Nephron (organoid): ENCODE measurements at regions not wholly inside any gene's neighbourhood (a gene's known extent, or its start where the extent isn't known, plus 50 kb on each side); places are given as distances from the start of the nearest gene placed in this dataset.

Experiments
- H3K27ac Mint-ChIP-seq, 3 experiments: 2 replicates each; pipeline ENCODE4 v1.8.0; 2020; ENCODE audit warnings: mixed read lengths in 3 of 3, mild to moderate bottlenecking in 2 of 3, moderate library complexity in 1 of 3
- H3K27me3 Mint-ChIP-seq: 2 replicates; pipeline ENCODE4 v1.8.0; 2021; ENCODE audit warnings: low read depth, mild to moderate bottlenecking, moderate library complexity, mixed read lengths
- H3K36me3 Mint-ChIP-seq: 2 replicates; pipeline ENCODE4 v1.8.0; 2020; ENCODE audit warnings: low read depth, mixed read lengths
- H3K4me1 Mint-ChIP-seq: 2 replicates; pipeline ENCODE4 v1.8.0; 2020; ENCODE audit warnings: mixed read lengths
- H3K4me3 Mint-ChIP-seq, 3 experiments: 2 replicates each; pipeline ENCODE4 v1.8.0; 2020; ENCODE audit warnings: mild to moderate bottlenecking in 3 of 3, mixed read lengths in 3 of 3, moderate library complexity in 2 of 3
- H3K9me3 Mint-ChIP-seq: 2 replicates; pipeline ENCODE4 v1.8.0; 2020; ENCODE audit warnings: mixed read lengths
- TF ChIP-seq, protein P1 (sequence below), 3 experiments: fragments of 200-600 bp; sonication (generic); IDR thresholded peaks; one replicate each; pipeline ENCODE4 v1.5.0; 2021; ENCODE audit warnings: antibody characterized with exemption in 3 of 3; ENCODE audit not compliant: unreplicated experiment in 3 of 3

DNA sequence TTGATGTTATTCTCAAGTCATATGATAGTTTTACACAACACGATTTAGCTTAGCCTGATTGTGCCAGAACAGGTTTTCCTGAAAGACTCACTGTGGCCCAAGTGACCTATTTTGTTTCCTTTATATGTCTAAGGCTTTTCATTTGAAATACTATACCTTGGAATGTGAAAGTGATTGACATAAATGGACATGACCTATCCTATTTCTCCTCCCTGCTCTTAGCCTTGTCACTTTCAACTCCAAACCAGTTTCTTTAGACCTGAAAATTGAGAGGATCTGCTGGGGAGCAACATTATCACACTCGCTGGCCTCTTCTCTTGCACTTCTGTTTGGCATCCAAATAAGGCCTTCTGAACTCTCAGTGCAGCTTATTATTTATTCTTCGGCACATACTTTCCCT is 496.8 kb downstream of the MAT2B start:
- H3K9me3 Mint-ChIP-seq: peaks cover 2% of the 10 kb centered on the region
- H3K27ac Mint-ChIP-seq: no peak overlapping the region
- no peaks in the 10 kb centered on the region for H3K27me3 Mint-ChIP-seq
- H3K4me3 Mint-ChIP-seq: no peak overlapping the region
- TF ChIP-seq, protein P1, sequence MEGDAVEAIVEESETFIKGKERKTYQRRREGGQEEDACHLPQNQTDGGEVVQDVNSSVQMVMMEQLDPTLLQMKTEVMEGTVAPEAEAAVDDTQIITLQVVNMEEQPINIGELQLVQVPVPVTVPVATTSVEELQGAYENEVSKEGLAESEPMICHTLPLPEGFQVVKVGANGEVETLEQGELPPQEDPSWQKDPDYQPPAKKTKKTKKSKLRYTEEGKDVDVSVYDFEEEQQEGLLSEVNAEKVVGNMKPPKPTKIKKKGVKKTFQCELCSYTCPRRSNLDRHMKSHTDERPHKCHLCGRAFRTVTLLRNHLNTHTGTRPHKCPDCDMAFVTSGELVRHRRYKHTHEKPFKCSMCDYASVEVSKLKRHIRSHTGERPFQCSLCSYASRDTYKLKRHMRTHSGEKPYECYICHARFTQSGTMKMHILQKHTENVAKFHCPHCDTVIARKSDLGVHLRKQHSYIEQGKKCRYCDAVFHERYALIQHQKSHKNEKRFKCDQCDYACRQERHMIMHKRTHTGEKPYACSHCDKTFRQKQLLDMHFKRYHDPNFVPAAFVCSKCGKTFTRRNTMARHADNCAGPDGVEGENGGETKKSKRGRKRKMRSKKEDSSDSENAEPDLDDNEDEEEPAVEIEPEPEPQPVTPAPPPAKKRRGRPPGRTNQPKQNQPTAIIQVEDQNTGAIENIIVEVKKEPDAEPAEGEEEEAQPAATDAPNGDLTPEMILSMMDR (IDR thresholded peaks at IDR 0.05; ENCODE audit: unreplicated experiment in 3 of 3): no peak
- no peaks in the 10 kb centered on the region for H3K4me1 Mint-ChIP-seq
- no peaks in the 10 kb centered on the region for H3K36me3 Mint-ChIP-seq

DNA sequence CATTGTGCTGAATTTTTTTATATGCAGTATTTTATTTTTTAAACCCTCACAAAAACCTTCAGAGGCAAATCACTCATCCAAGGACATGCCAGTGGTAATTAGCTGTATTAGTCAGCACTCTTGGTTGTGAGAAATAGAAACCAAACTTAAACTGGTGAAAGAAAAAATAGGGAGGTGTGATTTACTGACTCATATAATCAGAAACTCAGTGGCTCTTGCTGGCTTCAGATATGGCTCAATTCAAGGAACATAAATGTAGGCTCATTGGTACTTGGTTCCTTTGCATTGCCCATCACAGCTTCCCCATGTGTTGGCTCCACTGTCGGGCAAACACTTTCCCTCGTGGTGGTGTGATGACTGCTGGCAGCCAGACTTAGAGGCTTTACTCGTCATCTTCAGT is 497.2 kb downstream of the MAT2B start:
- Mint-ChIP-seq H3K4me3 (no peak overlapping the region), H3K27ac (no peak overlapping the region), H3K36me3 (no peaks in the 10 kb centered on the region), H3K4me1 (no peaks in the 10 kb centered on the region), H3K9me3 (no peaks in the 10 kb centered on the region), H3K27me3 (no peaks in the 10 kb centered on the region)
- TF ChIP-seq, protein P1 (IDR thresholded peaks at IDR 0.05; ENCODE audit: unreplicated experiment in 3 of 3): no peak

DNA sequence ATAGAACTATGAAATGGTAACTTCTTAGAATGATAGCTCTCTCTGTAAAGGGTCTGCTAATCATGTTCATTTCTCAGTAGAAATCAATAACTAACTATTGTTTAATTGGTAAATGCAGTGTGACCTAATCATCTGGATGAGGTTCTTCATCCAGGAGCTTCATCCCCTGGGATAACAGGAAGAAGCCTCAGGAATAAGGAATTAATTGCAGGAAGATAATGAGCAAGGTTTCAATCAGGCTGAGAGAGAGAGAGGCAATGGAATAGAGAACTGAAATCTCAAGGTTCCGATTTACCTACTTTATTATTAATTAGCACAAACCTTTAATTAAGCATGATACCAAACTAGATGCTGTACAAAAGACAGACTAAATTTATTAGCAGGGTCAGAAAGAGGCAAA is 499.7 kb downstream of the MAT2B start:
- H3K27ac Mint-ChIP-seq: no peak overlapping the region
- no peaks in the 10 kb centered on the region for H3K9me3 Mint-ChIP-seq
- H3K27me3 Mint-ChIP-seq: no peaks in the 10 kb centered on the region
- no peak overlapping the region for H3K4me3 Mint-ChIP-seq
- H3K36me3 Mint-ChIP-seq: no peaks in the 10 kb centered on the region
- H3K4me1 Mint-ChIP-seq: no peaks in the 10 kb centered on the region
- TF ChIP-seq, protein P1 (IDR thresholded peaks at IDR 0.05; ENCODE audit: unreplicated experiment in 3 of 3): no peak

DNA sequence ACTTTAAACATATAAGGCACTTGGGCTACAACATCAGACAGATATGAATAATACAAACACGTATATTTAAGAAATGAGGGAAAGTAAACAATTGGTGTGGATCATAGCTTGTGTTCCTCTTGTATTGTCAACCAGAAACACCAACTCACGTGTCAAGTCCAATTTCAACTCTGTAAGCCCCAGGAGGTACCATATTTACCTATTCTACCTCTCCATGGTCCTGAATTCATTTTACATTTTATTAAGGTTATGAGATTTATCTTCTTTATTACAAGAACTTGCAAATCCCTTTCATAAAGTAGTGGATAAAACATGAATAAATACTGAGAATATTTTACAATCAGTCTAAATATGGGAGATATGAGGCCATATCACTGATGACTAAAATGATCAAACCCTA is 501.6 kb downstream of the MAT2B start:
- H3K4me1 Mint-ChIP-seq: no peaks in the 10 kb centered on the region
- no peaks in the 10 kb centered on the region for H3K27me3 Mint-ChIP-seq
- no peaks in the 10 kb centered on the region for H3K9me3 Mint-ChIP-seq
- no peak overlapping the region for H3K4me3 Mint-ChIP-seq
- TF ChIP-seq, protein P1 (IDR thresholded peaks at IDR 0.05; ENCODE audit: unreplicated experiment in 3 of 3): no peak
- no peak overlapping the region for H3K27ac Mint-ChIP-seq
- H3K36me3 Mint-ChIP-seq: no peaks in the 10 kb centered on the region

DNA sequence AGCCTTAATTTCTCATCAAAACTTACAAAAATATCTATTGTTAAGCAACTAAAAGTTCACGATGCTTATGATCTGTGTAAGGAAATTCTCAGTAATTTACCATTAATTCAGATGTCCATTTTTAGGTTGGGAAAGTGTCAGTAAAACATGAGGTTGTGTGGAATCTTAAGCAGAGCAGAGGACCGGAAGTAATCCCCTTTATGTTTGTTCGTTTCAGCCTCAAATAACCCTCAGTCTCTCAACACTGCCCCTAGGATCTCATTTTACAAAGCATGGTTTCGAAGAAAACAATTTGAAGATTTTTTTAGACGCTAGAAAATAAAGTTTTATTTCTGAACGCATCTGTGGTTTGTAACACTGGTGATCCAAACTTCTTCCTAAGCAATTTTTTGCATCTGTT is 504.2 kb downstream of the MAT2B start:
- Mint-ChIP-seq H3K27ac (no peak overlapping the region), H3K27me3 (no peaks in the 10 kb centered on the region), H3K4me1 (peaks cover 4% of the 10 kb centered on the region), H3K9me3 (no peaks in the 10 kb centered on the region), H3K36me3 (no peaks in the 10 kb centered on the region), H3K4me3 (no peak overlapping the region)
- TF ChIP-seq, protein P1 (IDR thresholded peaks at IDR 0.05; ENCODE audit: unreplicated experiment in 3 of 3): no peak

DNA sequence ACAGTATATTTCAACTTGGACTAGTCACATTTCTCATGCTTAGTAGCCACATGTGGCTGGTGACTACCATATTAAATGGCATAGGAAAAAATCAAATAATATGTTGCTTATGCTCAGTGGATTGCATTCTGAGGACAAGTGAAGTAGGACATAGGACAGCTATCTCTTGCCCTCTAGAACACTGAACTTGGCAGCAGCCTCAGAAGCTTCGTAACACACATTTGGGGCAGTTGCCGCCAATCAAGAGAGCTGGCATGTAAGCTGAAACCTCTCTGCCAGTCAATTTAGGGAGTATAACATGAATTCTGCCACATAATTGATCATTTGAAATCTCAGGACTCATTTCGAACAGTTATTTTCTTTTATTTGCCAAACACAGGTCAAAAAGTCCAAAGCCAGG is 505.5 kb downstream of the MAT2B start:
- TF ChIP-seq, protein P1 (IDR thresholded peaks at IDR 0.05; ENCODE audit: unreplicated experiment in 3 of 3): no peak
- H3K27me3 Mint-ChIP-seq: no peaks in the 10 kb centered on the region
- no peak overlapping the region for H3K4me3 Mint-ChIP-seq
- H3K27ac Mint-ChIP-seq: no peak overlapping the region
- no peaks in the 10 kb centered on the region for H3K36me3 Mint-ChIP-seq
- peaks cover 4% of the 10 kb centered on the region for H3K4me1 Mint-ChIP-seq
- no peaks in the 10 kb centered on the region for H3K9me3 Mint-ChIP-seq
